ENCODE measurements at regions not wholly inside any gene's neighbourhood (a gene's known extent, or its start where the extent isn't known, plus 50 kb on each side); places are given as distances from the start of the nearest gene placed in this dataset.

GRCh38 chr4:96776920-96777527, 937.1 kb downstream of the PDHA2 start:
- Mint-ChIP-seq H3K4me3 (no peak overlapping the region), H3K36me3 (no peaks in the 10 kb centered on the region), H3K4me1 (no peaks in the 10 kb centered on the region), H3K9me3 (no peaks in the 10 kb centered on the region), H3K27me3 (no peaks in the 10 kb centered on the region), H3K27ac (no peak overlapping the region)
- CTCF ChIA-PET, result no interaction called here
- DNase-seq, result no peak

- no peak for DNase-seq
- no peaks in the 10 kb centered on the region for H3K9me3 Mint-ChIP-seq
- CTCF ChIA-PET, result no interaction called here
- H3K27me3 Mint-ChIP-seq, result no peaks in the 10 kb centered on the region
- no peaks in the 10 kb centered on the region for H3K36me3 Mint-ChIP-seq
- H3K4me1 Mint-ChIP-seq, result no peaks in the 10 kb centered on the region
- H3K27ac Mint-ChIP-seq, result no peak overlapping the region
- H3K4me3 Mint-ChIP-seq, result no peak overlapping the region
These were observed 944.4 kb downstream of the PDHA2 start for GRCh38 chr4:96784336-96784735.

DNA sequence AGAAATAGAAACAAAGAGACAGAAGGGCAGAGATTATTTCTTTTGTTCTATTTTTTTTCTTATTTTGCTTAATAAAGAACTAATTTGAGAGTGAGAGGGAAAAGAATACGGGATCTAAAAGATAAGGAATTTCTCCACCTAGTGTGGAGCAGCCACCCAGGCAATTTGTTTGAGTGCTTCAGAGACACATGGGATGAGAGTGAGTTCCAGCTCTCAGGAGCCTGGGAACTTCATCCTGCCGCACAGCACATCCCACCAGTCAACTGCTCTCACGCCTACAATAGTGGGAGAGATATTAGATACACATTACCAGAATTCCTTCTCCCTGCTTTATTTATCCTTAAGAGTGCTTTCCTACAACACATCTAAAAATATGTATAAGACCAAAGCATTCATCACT, 946.4 kb downstream of the PDHA2 start:
- DNase-seq, result no peak
- Mint-ChIP-seq H3K4me1 (no peaks in the 10 kb centered on the region), H3K4me3 (no peak overlapping the region), H3K36me3 (no peaks in the 10 kb centered on the region), H3K9me3 (no peaks in the 10 kb centered on the region), H3K27me3 (no peaks in the 10 kb centered on the region), H3K27ac (no peak overlapping the region)
- CTCF ChIA-PET, result no interaction called here

GRCh38 chr4:96787766-96788165, 947.9 kb downstream of the PDHA2 start:
- DNase-seq, result no peak
- CTCF ChIA-PET, result no interaction called here
- H3K27me3 Mint-ChIP-seq, result no peaks in the 10 kb centered on the region
- H3K27ac Mint-ChIP-seq, result no peak overlapping the region
- no peaks in the 10 kb centered on the region for H3K4me1 Mint-ChIP-seq
- no peaks in the 10 kb centered on the region for H3K36me3 Mint-ChIP-seq
- no peaks in the 10 kb centered on the region for H3K9me3 Mint-ChIP-seq
- H3K4me3 Mint-ChIP-seq, result no peak overlapping the region

DNA sequence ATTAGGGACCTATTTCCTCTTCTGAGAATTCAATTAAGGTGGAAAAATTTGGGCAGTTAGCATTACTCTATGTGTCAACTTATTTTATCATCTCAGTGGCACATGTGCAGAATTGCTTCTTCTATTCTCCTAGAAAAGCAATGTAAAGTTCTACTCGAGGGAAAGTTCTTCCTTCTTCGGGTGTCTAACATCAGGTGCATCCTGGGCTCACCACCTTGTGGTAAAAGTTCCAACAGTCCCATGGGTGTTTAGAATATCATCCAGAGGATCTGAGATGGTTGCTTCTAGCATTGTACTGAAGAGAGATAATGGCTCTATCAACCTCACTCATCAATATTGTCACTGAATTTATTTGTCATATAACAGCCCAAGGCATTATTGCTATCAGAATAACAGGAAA, 969.7 kb downstream of the PDHA2 start:
- H3K27me3 Mint-ChIP-seq, result no peaks in the 10 kb centered on the region
- CTCF ChIA-PET, result no interaction called here
- no peaks in the 10 kb centered on the region for H3K4me1 Mint-ChIP-seq
- no peak for DNase-seq
- no peaks in the 10 kb centered on the region for H3K36me3 Mint-ChIP-seq
- peaks cover 2% of the 10 kb centered on the region for H3K9me3 Mint-ChIP-seq
- H3K4me3 Mint-ChIP-seq, result no peak overlapping the region
- no peak overlapping the region for H3K27ac Mint-ChIP-seq

- H3K27ac Mint-ChIP-seq, result no peak overlapping the region
- H3K36me3 Mint-ChIP-seq, result no peaks in the 10 kb centered on the region
- no peaks in the 10 kb centered on the region for H3K4me1 Mint-ChIP-seq
- no peak for DNase-seq
- no peaks in the 10 kb centered on the region for H3K27me3 Mint-ChIP-seq
- CTCF ChIA-PET, result no interaction called here
- peaks cover 5% of the 10 kb centered on the region for H3K9me3 Mint-ChIP-seq
- no peak overlapping the region for H3K4me3 Mint-ChIP-seq
These were observed 987.2 kb downstream of the PDHA2 start for GRCh38 chr4:96827086-96827485.

- Mint-ChIP-seq H3K36me3 (no peaks in the 10 kb centered on the region), H3K4me1 (no peaks in the 10 kb centered on the region), H3K4me3 (no peak overlapping the region), H3K27ac (no peak overlapping the region), H3K9me3 (peaks cover 3% of the 10 kb centered on the region), H3K27me3 (no peaks in the 10 kb centered on the region)
- DNase-seq, result no peak
- CTCF ChIA-PET, result no interaction called here
These were observed 993.9 kb downstream of the PDHA2 start for GRCh38 chr4:96833831-96834230.

GRCh38 chr4:96835991-96836390, 996.1 kb downstream of the PDHA2 start:
- Mint-ChIP-seq H3K4me3 (no peak overlapping the region), H3K36me3 (no peaks in the 10 kb centered on the region), H3K27me3 (no peaks in the 10 kb centered on the region), H3K9me3 (no peaks in the 10 kb centered on the region), H3K27ac (no peak overlapping the region), H3K4me1 (no peaks in the 10 kb centered on the region)
- CTCF ChIA-PET, result no interaction called here
- DNase-seq, result no peak

- CTCF ChIA-PET, result no interaction called here
- DNase-seq, result no peak
- H3K4me1 Mint-ChIP-seq, result no peaks in the 10 kb centered on the region
- no peaks in the 10 kb centered on the region for H3K36me3 Mint-ChIP-seq
- no peak overlapping the region for H3K27ac Mint-ChIP-seq
- no peaks in the 10 kb centered on the region for H3K27me3 Mint-ChIP-seq
- H3K9me3 Mint-ChIP-seq, result no peaks in the 10 kb centered on the region
- no peak overlapping the region for H3K4me3 Mint-ChIP-seq
These were observed 999.5 kb downstream of the PDHA2 start for GRCh38 chr4:96839441-96839840.

DNA sequence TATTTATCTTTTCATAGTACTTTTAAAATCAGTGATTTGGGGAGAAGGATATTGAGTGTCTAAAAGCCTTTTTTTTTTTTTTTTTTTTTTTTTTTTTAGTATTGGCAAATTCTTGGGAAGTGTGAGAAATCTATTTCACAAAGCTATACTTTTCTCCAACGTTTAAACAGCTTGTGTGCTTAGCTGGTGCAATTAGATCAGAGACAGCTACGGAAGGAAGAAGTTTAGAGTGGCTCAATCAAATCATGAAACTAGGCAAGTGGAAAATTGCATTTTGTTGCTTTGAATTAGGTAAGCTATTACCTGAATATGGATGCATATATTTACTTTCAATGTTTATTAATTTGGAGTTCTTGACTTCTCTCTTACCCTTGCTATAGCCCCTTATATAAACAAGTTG, 1001.9 kb downstream of the PDHA2 start:
- Mint-ChIP-seq H3K27me3 (no peaks in the 10 kb centered on the region), H3K36me3 (no peaks in the 10 kb centered on the region), H3K27ac (no peak overlapping the region), H3K4me3 (no peak overlapping the region), H3K4me1 (no peaks in the 10 kb centered on the region), H3K9me3 (no peaks in the 10 kb centered on the region)
- CTCF ChIA-PET, result no interaction called here
- no peak for DNase-seq

DNA sequence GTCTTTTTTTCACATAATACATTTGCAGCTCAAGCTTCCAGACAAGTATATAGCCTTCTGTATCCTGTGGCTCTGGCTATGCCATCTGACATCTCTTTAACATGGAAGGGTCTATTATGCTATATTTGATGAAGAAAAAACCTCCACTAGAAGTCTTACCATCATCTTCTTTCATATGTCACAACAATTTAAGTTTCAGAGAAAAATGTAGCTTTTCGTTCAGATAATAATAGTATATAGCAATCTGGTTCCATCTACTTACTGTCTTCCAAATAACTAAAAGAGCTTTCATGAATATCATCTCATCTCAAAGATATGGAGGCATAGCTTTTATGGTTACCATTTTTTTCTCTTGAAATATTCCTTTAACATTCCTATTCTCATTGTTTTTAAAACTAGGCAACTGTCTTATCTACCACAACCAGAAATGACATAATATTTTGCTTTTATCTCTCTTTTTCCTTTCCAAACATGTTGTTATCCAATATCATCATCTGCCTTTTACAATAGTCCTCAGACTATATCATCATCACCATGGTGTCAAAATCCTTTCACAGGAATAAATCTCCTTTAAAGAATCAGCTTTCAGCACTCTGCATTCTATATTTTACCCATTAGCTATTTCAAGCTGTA, 1005.1 kb downstream of the PDHA2 start:
- no peak overlapping the region for H3K4me3 Mint-ChIP-seq
- DNase-seq, result no peak
- no peaks in the 10 kb centered on the region for H3K4me1 Mint-ChIP-seq
- H3K27ac Mint-ChIP-seq, result no peak overlapping the region
- no peaks in the 10 kb centered on the region for H3K27me3 Mint-ChIP-seq
- CTCF ChIA-PET, result no interaction called here
- H3K36me3 Mint-ChIP-seq, result no peaks in the 10 kb centered on the region
- no peaks in the 10 kb centered on the region for H3K9me3 Mint-ChIP-seq

- no peak overlapping the region for H3K27ac Mint-ChIP-seq
- no peaks in the 10 kb centered on the region for H3K36me3 Mint-ChIP-seq
- no peak overlapping the region for H3K4me3 Mint-ChIP-seq
- no peaks in the 10 kb centered on the region for H3K27me3 Mint-ChIP-seq
- H3K9me3 Mint-ChIP-seq, result no peaks in the 10 kb centered on the region
- H3K4me1 Mint-ChIP-seq, result no peaks in the 10 kb centered on the region
- no peak for DNase-seq
- CTCF ChIA-PET, result no interaction called here
These were observed 1005.9 kb downstream of the PDHA2 start for GRCh38 chr4:96845819-96846218.

DNA sequence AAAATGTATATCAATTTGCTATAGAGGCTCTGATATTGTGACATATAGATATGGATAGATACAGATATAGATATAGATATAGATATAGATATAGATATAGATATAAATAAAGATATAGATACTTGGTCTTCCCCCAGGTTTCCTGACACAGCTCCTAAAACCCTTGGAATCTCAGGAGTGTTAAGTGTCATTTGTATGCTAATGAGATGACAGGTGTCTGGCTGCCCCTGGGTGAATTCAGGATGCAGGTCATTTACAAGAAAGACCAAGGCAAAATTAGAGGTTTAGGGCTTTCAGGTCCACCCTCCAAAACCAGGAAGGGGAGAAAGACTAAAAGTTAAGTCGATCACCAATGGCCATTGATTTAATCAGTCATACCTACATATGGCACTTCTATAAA, 1034.8 kb downstream of the PDHA2 start:
- H3K27ac Mint-ChIP-seq, result no peak overlapping the region
- H3K4me3 Mint-ChIP-seq, result no peak overlapping the region
- CTCF ChIA-PET, result no interaction called here
- no peaks in the 10 kb centered on the region for H3K27me3 Mint-ChIP-seq
- DNase-seq, result no peak
- no peaks in the 10 kb centered on the region for H3K36me3 Mint-ChIP-seq
- H3K4me1 Mint-ChIP-seq, result no peaks in the 10 kb centered on the region
- H3K9me3 Mint-ChIP-seq, result peaks cover 11% of the 10 kb centered on the region

- Mint-ChIP-seq H3K36me3 (no peaks in the 10 kb centered on the region), H3K4me1 (no peaks in the 10 kb centered on the region), H3K4me3 (no peak overlapping the region), H3K9me3 (peaks cover 10% of the 10 kb centered on the region), H3K27ac (no peak overlapping the region), H3K27me3 (no peaks in the 10 kb centered on the region)
- no peak for DNase-seq
- CTCF ChIA-PET, result no interaction called here
These were observed 1039.6 kb downstream of the PDHA2 start for GRCh38 chr4:96879527-96879926.

GRCh38 chr4:96887857-96888256, 1048.0 kb downstream of the PDHA2 start:
- Mint-ChIP-seq H3K27ac (no peak overlapping the region), H3K9me3 (peaks cover 2% of the 10 kb centered on the region), H3K36me3 (no peaks in the 10 kb centered on the region), H3K4me3 (no peak overlapping the region), H3K27me3 (no peaks in the 10 kb centered on the region), H3K4me1 (no peaks in the 10 kb centered on the region)
- DNase-seq, result no peak
- CTCF ChIA-PET, result no interaction called here

- no peaks in the 10 kb centered on the region for H3K27me3 Mint-ChIP-seq
- CTCF ChIA-PET, result no interaction called here
- no peak overlapping the region for H3K27ac Mint-ChIP-seq
- no peak overlapping the region for H3K4me3 Mint-ChIP-seq
- H3K4me1 Mint-ChIP-seq, result no peaks in the 10 kb centered on the region
- no peak for DNase-seq
- H3K36me3 Mint-ChIP-seq, result no peaks in the 10 kb centered on the region
- peaks cover 2% of the 10 kb centered on the region for H3K9me3 Mint-ChIP-seq
These were observed 1054.7 kb downstream of the PDHA2 start for GRCh38 chr4:96894621-96895020.
